ENCODE measurements at regions not wholly inside any gene's neighbourhood (a gene's known extent, or its start where the extent isn't known, plus 50 kb on each side); places are given as distances from the start of the nearest gene placed in this dataset.

GRCh38 chr6:92497281-92497680, 922.1 kb downstream of the EPHA7 start:
- DNase-seq (ENCODE audit: low spot score) = no peak
- TF ChIP-seq, protein P1, sequence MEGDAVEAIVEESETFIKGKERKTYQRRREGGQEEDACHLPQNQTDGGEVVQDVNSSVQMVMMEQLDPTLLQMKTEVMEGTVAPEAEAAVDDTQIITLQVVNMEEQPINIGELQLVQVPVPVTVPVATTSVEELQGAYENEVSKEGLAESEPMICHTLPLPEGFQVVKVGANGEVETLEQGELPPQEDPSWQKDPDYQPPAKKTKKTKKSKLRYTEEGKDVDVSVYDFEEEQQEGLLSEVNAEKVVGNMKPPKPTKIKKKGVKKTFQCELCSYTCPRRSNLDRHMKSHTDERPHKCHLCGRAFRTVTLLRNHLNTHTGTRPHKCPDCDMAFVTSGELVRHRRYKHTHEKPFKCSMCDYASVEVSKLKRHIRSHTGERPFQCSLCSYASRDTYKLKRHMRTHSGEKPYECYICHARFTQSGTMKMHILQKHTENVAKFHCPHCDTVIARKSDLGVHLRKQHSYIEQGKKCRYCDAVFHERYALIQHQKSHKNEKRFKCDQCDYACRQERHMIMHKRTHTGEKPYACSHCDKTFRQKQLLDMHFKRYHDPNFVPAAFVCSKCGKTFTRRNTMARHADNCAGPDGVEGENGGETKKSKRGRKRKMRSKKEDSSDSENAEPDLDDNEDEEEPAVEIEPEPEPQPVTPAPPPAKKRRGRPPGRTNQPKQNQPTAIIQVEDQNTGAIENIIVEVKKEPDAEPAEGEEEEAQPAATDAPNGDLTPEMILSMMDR (IDR thresholded peaks at IDR 0.05) = no peak
- H3K27ac ChIP-seq = no peak overlapping the region
- H3K4me3 ChIP-seq = no peak overlapping the region

GRCh38 chr6:92496527-92496926, 922.8 kb downstream of the EPHA7 start:
- no peak overlapping the region for H3K27ac ChIP-seq
- H3K4me3 ChIP-seq = no peak overlapping the region
- TF ChIP-seq, protein P1 (IDR thresholded peaks at IDR 0.05) = no peak
- no peak for DNase-seq (ENCODE audit: low spot score)

GRCh38 chr6:92495242-92495641, 924.1 kb downstream of the EPHA7 start:
- no peak for DNase-seq (ENCODE audit: low spot score)
- Histone ChIP-seq H3K4me3 (no peak overlapping the region), H3K27ac (no peak overlapping the region)
- TF ChIP-seq, protein P1 (IDR thresholded peaks at IDR 0.05) = no peak

- H3K27ac ChIP-seq = no peak overlapping the region
- no peak for DNase-seq (ENCODE audit: low spot score)
- H3K4me3 ChIP-seq = no peak overlapping the region
- TF ChIP-seq, protein P1 (IDR thresholded peaks at IDR 0.05) = no peak
These were observed 933.9 kb downstream of the EPHA7 start for GRCh38 chr6:92485487-92485886.

GRCh38 chr6:92479831-92480230, 939.5 kb downstream of the EPHA7 start:
- no peak overlapping the region for H3K27ac ChIP-seq
- no peak overlapping the region for H3K4me3 ChIP-seq
- TF ChIP-seq, protein P1 (IDR thresholded peaks at IDR 0.05) = no peak
- DNase-seq (ENCODE audit: low spot score) = no peak

GRCh38 chr6:92473056-92473455, 946.3 kb downstream of the EPHA7 start:
- no peak for DNase-seq (ENCODE audit: low spot score)
- TF ChIP-seq, protein P1 (IDR thresholded peaks at IDR 0.05) = no peak
- Histone ChIP-seq H3K27ac (no peak overlapping the region), H3K4me3 (no peak overlapping the region)

DNA sequence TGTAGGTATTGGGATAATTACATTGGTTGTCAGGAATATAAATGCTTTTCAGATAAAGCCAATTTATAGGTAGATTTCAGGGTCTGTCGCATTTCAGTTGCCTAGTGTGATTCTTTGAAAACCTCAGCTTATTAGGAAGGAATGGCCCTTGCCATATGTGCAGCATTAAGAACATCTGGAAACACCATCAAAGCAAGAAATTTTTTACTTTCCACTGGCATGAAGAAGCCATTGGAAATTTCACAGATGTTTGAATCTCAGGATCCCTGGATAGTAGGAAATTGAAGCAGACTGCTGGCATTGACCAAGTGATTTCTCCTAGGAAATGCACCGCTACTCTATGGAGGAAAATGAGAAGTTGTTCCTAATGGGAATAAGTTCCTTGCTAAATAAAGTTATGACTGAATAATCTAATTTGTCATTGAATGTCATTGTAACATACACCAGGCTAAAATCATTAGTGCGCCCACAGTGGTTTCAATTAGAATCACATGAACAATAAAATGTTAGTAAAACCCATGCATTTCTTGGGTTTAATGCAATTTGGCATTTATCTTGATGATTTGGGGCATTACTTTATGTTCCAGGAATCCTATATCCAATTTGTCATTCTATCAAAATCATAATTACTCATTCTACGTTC, 950.1 kb downstream of the EPHA7 start:
- H3K4me3 ChIP-seq = no peak overlapping the region
- DNase-seq (ENCODE audit: low spot score) = no peak
- TF ChIP-seq, protein P1 (IDR thresholded peaks at IDR 0.05) = no peak
- no peak overlapping the region for H3K27ac ChIP-seq
